Endothelial cell of umbilical vein (primary cell): ENCODE measurements at regions not wholly inside any gene's neighbourhood (a gene's known extent, or its start where the extent isn't known, plus 50 kb on each side); places are given as distances from the start of the nearest gene placed in this dataset.

Source experiments
- BruUV-seq: library from RNA; stranded (reverse); fragments of 400-500 nt; replicated peaks from 2 replicates; lab custom pipeline; 2021; lab: Mats Ljungman, UMichigan
- CTCF ChIA-PET: fragments of 300-600, 350-600 bp; sonication (Branson Sonifier 250); formaldehyde crosslinking; loops from one replicate; lab custom pipeline; 2021; ENCODE audit warnings: antibody characterized with exemption, inconsistent platforms; lab: Charles Lee
- POLR2A ChIA-PET: fragments of 300-600, 350-600 bp; sonication (Branson Sonifier 250); formaldehyde crosslinking; loops from one replicate; lab custom pipeline; 2021; ENCODE audit warnings: antibody characterized with exemption, inconsistent platforms; lab: Charles Lee
- DNase-seq: peaks from one replicate; pipeline ENCODE4 v3.0.0-alpha.2; 2011; ENCODE audit warnings: low read depth, low spot score
- FAIRE-seq: peaks from 2 replicates; lab custom pipeline; 2011; peaks lifted over from hg19 to GRCh38; lab: Jason Lieb, UNC
- H2AFZ ChIP-seq: 2 replicates; pipeline ENCODE4 v1.6.0; 2012; ENCODE audit warnings: low read depth, low read length, control low read depth, inconsistent platforms
- H3K27ac ChIP-seq: 2 replicates; pipeline ENCODE4 v1.5.1; 2011; ENCODE audit warnings: low read depth, mild to moderate bottlenecking, control low read depth, low read length, moderate library complexity; ENCODE audit not compliant: insufficient read depth
- H3K27me3 ChIP-seq, 2 experiments: 2 replicates each; pipeline versions ENCODE4 v1.6.0 to v1.6.1; 2011; ENCODE audit warnings: low read length in 2 of 2, mixed read lengths in 1 of 2; ENCODE audit not compliant: control insufficient read depth in 2 of 2, insufficient read depth in 2 of 2
- H3K36me3 ChIP-seq, 2 experiments: 2 replicates in 1 of 2; 3 replicates in 1 of 2; pipeline ENCODE4 v1.5.1; 2011; ENCODE audit warnings: low read length in 2 of 2, mild to moderate bottlenecking in 1 of 2, moderate library complexity in 1 of 2; ENCODE audit not compliant: control insufficient read depth in 2 of 2, insufficient read depth in 2 of 2; ENCODE audit errors: extremely low read depth in 1 of 2
- H3K4me1 ChIP-seq: 3 replicates; pipeline ENCODE4 v1.5.1; 2011; ENCODE audit warnings: mild to moderate bottlenecking, low read length; ENCODE audit not compliant: control insufficient read depth, insufficient read depth; ENCODE audit errors: extremely low read depth
- H3K4me2 ChIP-seq: 2 replicates; pipeline ENCODE4 v1.6.1; 2011; ENCODE audit warnings: low read length, control low read depth, mixed read lengths; ENCODE audit not compliant: insufficient read depth
- H3K4me3 ChIP-seq, 3 experiments: fragments of 200-600 bp in 1 of 3; sonication (generic), shearing (Covaris generic) in 1 of 3; replicated peaks in 1 of 3; 2 replicates each; pipeline ENCODE4 v1.5.1; 2011 to 2016; ENCODE audit warnings: control low read depth in 3 of 3, low read length in 3 of 3, mild to moderate bottlenecking in 2 of 3, inconsistent platforms in 1 of 3, low read depth in 1 of 3, moderate library complexity in 1 of 3; ENCODE audit not compliant: insufficient read depth in 1 of 3
- H3K79me2 ChIP-seq: 2 replicates; pipeline ENCODE4 v1.6.0; 2012; ENCODE audit warnings: low read length, inconsistent platforms; ENCODE audit not compliant: control insufficient read depth, insufficient read depth
- H3K9ac ChIP-seq: replicated peaks from 2 replicates; pipeline ENCODE3; 2011; ENCODE audit warnings: low read length, control low read depth; ENCODE audit not compliant: insufficient read depth; ENCODE audit errors: extremely low read depth
- H3K9me1 ChIP-seq: replicated peaks from 3 replicates; pipeline ENCODE4 v1.6.0; 2011; ENCODE audit warnings: mild to moderate bottlenecking, low read length; ENCODE audit not compliant: control insufficient read depth, insufficient read depth; ENCODE audit errors: extremely low read depth
- H3K9me3 ChIP-seq: replicated peaks from 2 replicates; pipeline ENCODE4 v1.5.1; 2012; ENCODE audit warnings: low read length, inconsistent platforms; ENCODE audit not compliant: control insufficient read depth, insufficient read depth
- H4K20me1 ChIP-seq: replicated peaks from 2 replicates; pipeline ENCODE3; 2011; ENCODE audit warnings: mild to moderate bottlenecking, low read length; ENCODE audit not compliant: control insufficient read depth, insufficient read depth; ENCODE audit errors: extremely low read depth
- CTCF ChIP-seq, 2 donors: IDR thresholded peaks; 1 replicate in 1 of 2; 2 replicates in 1 of 2; pipeline ENCODE4 v1.5.1; 2011; ENCODE audit warnings: low read length in 2 of 2, mild to moderate bottlenecking in 2 of 2, moderate library complexity in 2 of 2, control low read depth in 1 of 2, inconsistent platforms in 1 of 2, low read depth in 1 of 2; ENCODE audit not compliant: insufficient read depth in 1 of 2; ENCODE audit errors: extremely low read depth in 1 of 2
- EZH2 ChIP-seq: IDR thresholded peaks from 2 replicates; pipeline ENCODE4 v1.6.1; 2012; ENCODE audit warnings: borderline replicate concordance, low read depth, mild to moderate bottlenecking, moderate library complexity, low read length, inconsistent platforms; ENCODE audit not compliant: severe bottlenecking
- FOS ChIP-seq: IDR thresholded peaks from 2 replicates; pipeline ENCODE4 v1.6.1; 2011; ENCODE audit warnings: mild to moderate bottlenecking, low read length, moderate library complexity, borderline replicate concordance; ENCODE audit not compliant: insufficient read depth
- GATA2 ChIP-seq: IDR thresholded peaks from 2 replicates; pipeline ENCODE4 v1.7.0; 2011; ENCODE audit warnings: low read depth, mild to moderate bottlenecking, moderate library complexity, mixed read lengths, low read length; ENCODE audit not compliant: insufficient read length, insufficient read depth
- JUN ChIP-seq: IDR thresholded peaks from 2 replicates; pipeline ENCODE4 v1.6.1; 2011; ENCODE audit warnings: borderline replicate concordance, low read depth; ENCODE audit not compliant: insufficient read length, insufficient read depth
- MAX ChIP-seq: IDR thresholded peaks from 2 replicates; pipeline ENCODE4 v1.6.1; 2011; ENCODE audit not compliant: insufficient read depth, insufficient read length
- MYC ChIP-seq: IDR thresholded peaks from one replicate; pipeline ENCODE4 v1.6.1; 2011; ENCODE audit warnings: mild to moderate bottlenecking, low read depth, low read length
- POLR2A ChIP-seq: IDR thresholded peaks from 2 replicates; pipeline ENCODE4 v1.6.1; 2012; ENCODE audit warnings: low read depth, mild to moderate bottlenecking, control low read depth, low read length
- POLR2AphosphoS5 ChIP-seq: IDR thresholded peaks from 2 replicates; pipeline ENCODE4 v1.6.1; 2012; ENCODE audit warnings: low read depth, mild to moderate bottlenecking, control low read depth, low read length, moderate library complexity; ENCODE audit not compliant: insufficient read depth
- dilution Hi-C: fragments of 300-500 bp; cut with MboI; formaldehyde crosslinking; loops from one replicate; pipeline ENCODE4 v1.15.0; 2019; ENCODE audit warnings: low sequenced_read_pairs; ENCODE audit not compliant: extremely low pct_ligation_motif_present
- intact Hi-C: fragments of 100-400 bp; cut with micrococcal nuclease; formaldehyde crosslinking; loops from one replicate; pipeline ENCODE4 v1.10.0; 2022

GRCh38 chr2:118232796-118233195 is 144.5 kb downstream of the INSIG2 start:
- TF ChIP-seq JUN (no peak), EZH2 (no peak), MAX (no peak), CTCF (IDR thresholded peaks at IDR 0.05; ENCODE audit: extremely low read depth in 1 of 2, insufficient read depth in 1 of 2, low read depth in 1 of 2, low read length in 2 of 2) (no peak), POLR2A (no peak), GATA2 (no peak), POLR2AphosphoS5 (no peak), FOS (no peak), MYC (no peak)
- H4K20me1 ChIP-seq = no peaks in the 10 kb centered on the region
- ChIA-PET CTCF (no interaction called here), POLR2A (no interaction called here)
- no peak overlapping the region for H3K4me3 ChIP-seq
- no peak overlapping the region for H3K27ac ChIP-seq
- H3K9me1 ChIP-seq = no peaks in the 10 kb centered on the region
- intact Hi-C loops = no loop called here
- peaks cover 1 to 3% of the 10 kb centered on the region in 2 experiments for H3K27me3 ChIP-seq
- H3K4me2 ChIP-seq = no peak overlapping the region
- H3K36me3 ChIP-seq = no peaks in the 10 kb centered on the region
- DNase-seq (no peak), FAIRE-seq (no peak)
- no peak overlapping the region for H3K9ac ChIP-seq
- H3K79me2 ChIP-seq = no peaks in the 10 kb centered on the region
- H2AFZ ChIP-seq = no peak overlapping the region
- no TSS peak for BruUV-seq
- dilution Hi-C loops = no loop called here
- no peaks in the 10 kb centered on the region for H3K9me3 ChIP-seq
- H3K4me1 ChIP-seq = no peaks in the 10 kb centered on the region
